Right forelimb (tissue), 1 donor: ENCODE measurements at regions not wholly inside any gene's neighbourhood (a gene's known extent, or its start where the extent isn't known, plus 50 kb on each side); places are given as distances from the start of the nearest gene placed in this dataset.
"Not testable (repeated sequence)": the region's sequence is repeated elsewhere in the genome, so short reads cannot be mapped to it uniquely, and the experiment has no call there.

ENCODE experiments used
- DNase-seq: peaks from one replicate; pipeline ENCODE4 v3.0.0-alpha.2; 2018

DNA sequence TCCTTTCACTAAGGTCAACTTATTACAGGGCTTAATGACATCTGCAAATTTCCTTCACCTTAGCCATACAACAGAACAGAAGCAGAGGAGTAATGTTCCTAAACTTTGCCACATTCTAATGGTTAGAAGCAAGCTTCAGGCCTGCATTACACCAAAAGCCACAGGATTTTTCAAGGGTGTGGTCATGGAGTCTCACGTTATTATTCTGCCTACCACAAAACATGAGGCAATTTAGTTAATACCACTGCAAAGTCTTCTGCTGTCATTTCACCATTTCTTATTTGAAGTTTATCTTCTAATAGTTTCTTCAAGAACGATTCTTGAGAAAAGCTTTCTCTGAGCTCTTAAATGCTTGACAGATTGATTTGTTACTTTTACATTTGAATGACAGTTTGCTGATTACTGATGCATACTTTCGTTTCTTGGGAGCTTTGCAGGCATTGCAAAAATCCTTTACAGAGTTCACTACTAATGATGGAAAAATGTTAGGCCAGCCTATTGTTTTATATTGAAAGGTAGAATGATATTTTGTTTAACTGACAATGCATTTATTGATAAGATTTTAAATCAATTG lies 1257.1 kb downstream of the NSUN3 start:
- DNase-seq = no peak

DNA sequence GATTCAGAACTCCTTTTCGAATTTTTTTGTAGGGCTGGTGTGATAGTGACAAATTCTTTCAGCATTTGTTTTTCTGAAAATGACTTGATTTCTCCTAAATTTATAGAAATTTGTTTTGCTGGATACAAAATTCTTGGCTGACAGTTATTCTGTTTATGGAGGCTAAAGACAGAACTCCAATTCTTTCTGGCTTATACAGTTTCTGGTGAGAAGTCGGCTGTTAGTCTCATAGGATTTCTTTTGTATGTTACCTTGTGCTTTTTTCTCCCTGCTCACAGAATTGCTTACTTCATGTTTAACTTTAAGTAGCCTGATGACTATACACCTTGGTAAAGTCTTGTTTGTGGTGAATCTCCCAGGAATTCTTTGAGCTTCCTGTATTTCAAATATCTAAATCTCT lies 1264.6 kb downstream of the NSUN3 start:
- DNase-seq = no peak

DNA sequence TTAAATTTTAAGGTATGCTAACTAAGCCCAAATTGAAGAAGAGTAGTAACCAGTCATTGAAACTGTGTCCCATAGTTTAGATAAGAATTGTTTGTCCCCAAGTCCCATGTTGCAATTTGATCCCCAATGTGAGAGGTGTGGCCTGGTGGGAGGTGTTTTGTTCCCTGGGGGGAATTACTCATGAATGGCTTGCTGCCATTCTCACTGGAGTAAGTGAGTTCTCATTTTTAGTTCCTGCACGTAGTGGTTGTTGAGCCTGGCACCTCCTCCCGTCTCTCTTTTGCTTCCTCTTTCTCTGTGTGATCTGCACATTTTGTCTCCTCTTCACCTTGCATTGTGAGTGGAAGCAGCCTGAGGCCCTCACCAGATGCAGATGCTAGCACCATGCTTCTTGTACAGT lies 1271.0 kb downstream of the NSUN3 start:
- DNase-seq = no peak

DNA sequence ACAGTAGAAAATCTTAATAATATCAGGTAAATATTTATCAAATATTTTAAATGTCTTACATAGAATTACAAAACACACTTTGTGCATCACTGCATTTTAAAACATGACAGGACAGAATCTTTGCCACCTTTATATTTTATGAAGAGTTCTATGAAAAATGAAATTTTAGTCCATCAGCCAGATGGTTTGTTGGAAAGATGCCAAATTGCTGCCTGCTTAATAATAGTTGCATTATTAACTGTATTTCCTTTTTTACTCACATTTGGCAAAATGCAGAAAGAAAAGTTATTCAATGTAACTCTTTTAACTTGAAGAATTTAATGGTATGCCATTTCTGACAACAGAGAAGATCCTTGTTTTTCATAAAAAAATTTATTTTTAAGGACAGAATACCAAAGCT lies 1271.6 kb downstream of the NSUN3 start:
- no peak for DNase-seq

DNA sequence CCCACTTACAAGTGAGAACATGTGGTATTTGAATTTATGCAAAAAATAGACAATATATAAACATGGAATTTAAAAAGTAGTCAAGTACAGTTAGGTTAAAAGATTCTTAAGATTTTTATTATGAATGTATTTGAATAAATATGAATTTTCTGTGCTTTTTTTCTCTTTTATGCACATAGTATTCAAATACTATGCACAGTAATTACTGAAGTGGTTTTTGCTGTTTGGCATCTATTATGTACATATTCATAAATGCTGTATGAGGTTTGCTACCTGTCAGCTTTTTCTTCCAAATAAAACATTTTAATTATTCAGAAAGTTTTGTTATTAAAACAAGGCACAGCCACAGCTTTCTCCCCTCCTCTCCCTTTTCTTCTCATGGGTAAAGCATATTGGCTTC lies 1272.7 kb downstream of the NSUN3 start:
- DNase-seq = no peak

DNA sequence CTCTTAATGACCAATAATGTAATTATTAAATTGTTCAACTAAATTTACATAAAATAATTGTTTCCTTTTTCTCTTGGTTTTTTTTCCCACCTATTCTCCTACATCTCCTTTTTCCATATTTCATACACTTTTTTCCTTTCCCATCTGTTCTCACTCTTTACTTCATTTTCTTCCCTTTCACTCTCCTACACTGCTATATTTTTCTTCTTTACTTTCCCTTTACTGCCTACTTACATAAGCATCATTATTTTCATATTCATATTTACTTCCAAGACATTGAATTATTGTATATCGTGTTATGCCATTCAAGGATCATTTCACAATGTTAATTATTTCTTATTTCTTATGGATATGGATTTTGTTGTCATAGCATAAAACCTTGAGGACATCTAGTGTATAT lies 1275.6 kb downstream of the NSUN3 start:
- no peak for DNase-seq

DNA sequence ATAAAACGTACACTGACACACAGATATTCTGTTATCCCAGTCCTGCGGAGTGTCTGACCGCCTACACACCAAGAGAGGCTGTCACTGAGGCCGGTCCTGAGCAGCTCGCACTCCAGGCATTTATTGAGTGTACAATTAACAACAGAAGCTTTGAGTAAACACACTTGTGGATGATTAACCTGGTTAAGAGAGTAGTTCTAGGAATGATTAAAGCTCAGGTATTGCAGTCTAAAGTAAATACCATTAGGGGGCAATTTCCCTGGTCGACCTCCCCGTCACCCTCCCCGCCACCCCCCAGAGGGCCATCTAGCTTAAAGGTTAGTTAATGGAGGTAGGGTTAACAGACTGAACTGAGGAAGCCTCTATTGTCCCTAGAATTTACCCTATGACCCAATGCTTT lies 1278.5 kb downstream of the NSUN3 start:
- DNase-seq = no peak

DNA sequence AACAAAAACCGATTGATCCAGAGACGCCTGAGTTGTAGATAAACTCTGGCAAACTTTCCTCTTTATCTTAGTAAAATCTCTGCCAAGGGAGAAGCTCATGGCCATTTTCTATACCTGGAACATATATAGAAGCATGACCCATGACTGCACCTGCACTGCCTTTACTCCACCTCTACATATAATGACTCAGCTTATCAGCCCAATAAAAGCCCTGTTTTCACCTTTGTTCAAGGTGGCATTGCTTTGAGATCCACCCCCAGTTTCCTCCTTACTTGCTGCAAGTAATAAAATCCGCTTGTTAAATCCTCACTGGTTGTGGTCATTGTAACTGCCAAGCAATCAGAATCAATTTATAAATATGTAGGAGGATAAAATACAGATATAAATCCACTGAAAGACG lies 1280.4 kb downstream of the NSUN3 start:
- no peak for DNase-seq

DNA sequence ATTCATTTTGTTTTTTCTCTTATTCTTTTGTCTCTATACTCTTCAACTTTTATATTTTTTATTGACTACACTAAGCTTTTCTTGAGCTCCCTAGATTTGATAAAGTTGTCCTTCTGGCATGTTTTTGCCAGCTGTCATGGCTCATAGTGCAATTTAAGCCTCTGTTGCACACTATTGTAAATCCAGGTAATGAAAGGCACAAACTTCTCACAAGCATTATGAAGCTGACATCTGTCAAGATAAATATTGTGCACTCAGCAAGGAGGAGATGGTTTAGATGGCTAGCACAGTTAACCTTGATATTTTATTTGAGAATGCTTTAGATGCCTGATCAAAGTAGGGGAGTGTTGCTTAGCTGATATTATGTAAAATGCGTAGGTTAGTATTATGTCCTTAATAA lies 1280.9 kb downstream of the NSUN3 start:
- DNase-seq = no peak

DNA sequence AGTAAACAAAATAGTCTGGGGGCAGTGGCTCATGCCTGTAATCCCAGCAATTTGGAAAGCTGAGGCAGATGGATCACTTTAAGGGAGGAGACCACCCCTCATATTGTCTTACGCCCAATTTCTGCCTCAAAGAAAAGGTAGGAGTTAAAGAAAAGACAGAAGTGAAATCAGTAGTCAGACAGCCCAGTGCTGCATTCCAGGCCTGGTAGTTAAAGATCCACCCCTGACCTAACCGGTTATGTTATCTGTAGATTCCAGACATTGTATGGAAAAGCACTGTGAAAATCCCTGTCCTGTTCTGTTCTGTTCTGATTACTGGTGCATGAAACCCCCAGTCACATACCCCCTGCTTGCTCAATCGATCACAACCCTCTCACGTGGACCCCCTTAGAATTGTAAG lies 1285.1 kb downstream of the NSUN3 start:
- DNase-seq = not testable (repeated sequence)

DNA sequence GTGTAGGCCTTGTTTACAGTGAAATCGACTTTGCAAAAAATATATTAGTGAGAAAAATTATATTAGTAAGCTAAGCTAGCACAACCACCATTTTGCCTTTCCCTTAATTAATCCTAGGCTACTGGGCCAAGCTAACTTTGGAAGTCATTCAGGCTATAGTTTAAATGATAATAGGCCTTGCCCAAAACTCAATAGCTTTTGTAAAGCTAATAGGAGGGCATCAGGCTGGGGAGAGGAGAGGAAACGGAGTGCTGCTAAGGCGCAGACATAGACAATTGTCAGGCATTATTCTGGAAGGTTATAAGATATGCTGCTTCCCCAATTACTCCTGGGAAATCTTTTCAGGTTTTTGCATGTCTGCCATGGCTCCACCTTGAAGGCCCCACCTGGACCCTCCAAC lies 1286.0 kb downstream of the NSUN3 start:
- DNase-seq = no peak

DNA sequence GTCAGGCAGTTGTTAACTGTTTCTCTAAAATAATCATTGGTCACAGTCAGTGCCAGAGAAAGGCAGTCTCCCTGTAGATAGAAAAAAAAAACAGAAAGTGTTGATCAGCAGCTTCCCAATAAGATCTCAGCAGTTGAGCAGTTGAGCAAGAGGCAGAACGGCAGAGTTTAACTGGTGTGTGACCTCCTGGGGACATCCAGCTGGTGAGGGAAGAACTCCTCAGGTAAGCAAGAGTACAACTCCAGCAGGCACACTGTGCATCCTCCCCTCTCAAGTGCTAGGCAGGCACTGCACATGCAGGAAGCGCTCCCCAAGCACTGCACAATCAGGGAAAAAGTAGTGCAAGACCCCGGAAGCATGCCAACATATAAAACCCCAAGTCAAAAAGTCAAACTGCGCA lies 1287.2 kb downstream of the NSUN3 start:
- DNase-seq = no peak

DNA sequence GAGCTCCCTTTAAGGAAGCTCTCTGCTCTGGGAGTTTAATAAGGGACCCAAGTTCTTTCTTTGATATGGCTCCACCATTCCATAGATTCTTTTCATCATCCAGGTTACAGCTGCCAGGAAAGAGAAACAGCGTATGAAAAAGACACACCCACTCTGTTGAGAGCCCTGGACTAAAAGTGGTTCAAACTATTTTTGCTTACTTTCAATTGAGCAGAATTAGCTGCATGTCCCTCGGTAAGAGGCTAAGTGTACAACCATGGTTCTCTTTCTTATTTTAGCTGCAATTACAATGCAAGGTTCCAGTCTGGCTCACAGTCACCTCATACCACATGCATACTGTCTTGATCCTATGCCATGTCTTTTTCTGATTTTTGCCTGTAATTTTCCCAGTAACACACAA lies 1288.3 kb downstream of the NSUN3 start:
- no peak for DNase-seq

DNA sequence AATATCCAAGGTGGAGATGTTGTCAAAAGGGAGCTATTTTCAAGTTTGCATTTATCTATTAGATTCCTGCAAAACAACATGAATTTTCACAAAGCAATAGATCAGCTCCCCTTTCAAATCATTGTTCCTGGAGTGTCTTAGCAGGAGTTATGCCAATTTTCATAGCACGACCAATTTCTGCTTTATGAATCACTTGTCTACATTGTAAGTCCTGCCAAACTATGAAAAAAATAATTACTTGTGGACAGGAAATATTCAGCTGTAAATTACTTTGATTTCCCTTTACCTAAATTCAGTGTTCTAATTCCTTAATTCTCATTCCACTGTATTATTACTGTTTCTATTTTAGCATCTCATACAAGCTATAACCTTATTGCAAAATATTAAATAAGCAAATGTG lies 1289.6 kb downstream of the NSUN3 start:
- no peak for DNase-seq

DNA sequence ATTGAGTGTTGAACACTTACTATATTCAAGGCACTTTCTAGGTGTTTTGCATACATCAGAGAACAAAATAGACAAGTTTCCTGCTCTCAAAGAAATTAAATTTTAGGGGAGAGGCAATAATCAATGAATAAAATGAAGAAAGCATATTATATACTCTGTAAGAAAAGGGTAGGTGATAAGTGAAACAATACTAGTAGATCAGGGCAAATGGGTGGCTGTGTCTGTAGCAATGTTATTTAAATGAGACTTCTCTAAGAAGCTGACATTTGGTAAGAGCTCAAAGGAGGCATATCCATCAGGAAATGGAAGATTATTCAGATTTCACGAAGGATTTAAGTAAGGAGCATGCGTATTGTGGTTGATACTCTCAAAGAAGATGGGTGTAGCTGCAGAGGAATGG lies 1291.6 kb downstream of the NSUN3 start:
- DNase-seq = no peak

DNA sequence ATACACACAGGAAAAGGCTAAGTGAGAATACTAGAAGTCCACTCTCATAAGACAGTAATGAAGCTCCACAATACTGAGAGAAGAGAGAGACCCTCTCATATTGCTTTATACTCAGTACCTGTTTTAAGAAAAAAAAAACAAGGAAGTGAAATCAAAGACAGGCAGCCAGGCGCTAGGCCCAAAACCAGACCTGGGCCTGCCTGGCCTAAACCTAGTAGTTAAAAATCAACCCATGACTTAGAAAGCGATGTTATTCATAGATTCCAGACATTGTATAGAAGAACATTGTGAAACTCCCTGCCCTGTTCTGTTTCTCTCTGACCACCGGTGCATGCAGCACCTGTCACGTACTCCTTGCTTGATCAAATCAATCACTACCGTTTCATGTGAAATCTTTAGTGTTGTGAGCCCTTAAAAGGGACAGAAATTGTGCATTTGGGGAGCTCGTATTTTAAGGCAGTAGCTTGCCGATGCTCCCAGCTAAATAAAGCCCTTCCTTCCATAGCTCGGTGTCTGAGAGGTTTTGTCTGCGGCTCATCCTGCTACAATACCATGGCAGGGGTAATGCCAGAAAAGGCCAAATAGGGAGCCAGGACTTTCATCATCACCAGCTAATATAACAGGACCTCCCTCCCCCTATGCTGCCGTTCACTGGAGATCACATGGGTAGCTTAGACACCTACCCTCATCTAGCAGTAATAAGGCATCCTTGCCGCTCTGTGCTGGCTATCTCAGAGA lies 1294.1 kb downstream of the NSUN3 start:
- no peak for DNase-seq

DNA sequence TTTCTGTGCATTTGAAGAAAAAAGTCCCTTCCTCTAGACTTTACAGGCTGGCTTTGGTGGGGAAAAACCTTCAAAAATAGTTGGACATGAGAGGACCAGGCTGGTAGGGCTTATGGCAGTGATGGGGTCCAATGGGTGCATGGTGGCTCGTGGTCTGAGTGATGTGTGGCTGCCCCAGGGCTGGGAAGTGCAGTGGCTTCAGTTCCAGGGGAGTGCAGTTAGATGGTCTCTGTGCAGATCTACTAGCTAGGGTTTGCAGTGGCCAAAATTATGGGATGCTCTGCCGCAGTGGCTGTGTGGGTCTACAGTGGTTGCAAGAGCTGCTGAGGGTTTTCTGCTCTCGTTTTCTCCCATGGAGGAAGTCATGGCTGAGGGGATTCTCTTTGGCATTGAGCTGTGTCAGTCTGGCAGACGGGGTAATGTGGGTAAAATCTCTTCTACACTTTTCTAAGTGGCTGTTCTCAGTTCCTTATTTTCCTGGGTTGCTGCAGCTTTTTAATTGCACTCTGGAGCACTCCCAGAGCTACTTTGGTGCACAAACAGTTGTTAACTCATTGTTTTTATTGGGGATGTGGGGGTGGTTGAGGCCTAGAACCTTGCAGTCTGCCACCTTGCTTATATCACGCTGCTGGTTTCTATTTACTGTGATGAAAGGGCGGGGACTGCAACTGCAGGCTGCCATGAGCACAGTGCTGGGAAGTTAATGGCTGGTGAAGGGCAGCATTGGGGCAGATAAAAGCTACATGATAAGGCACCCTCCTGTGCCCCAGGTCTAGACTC lies 1324.6 kb downstream of the NSUN3 start:
- DNase-seq = no peak

DNA sequence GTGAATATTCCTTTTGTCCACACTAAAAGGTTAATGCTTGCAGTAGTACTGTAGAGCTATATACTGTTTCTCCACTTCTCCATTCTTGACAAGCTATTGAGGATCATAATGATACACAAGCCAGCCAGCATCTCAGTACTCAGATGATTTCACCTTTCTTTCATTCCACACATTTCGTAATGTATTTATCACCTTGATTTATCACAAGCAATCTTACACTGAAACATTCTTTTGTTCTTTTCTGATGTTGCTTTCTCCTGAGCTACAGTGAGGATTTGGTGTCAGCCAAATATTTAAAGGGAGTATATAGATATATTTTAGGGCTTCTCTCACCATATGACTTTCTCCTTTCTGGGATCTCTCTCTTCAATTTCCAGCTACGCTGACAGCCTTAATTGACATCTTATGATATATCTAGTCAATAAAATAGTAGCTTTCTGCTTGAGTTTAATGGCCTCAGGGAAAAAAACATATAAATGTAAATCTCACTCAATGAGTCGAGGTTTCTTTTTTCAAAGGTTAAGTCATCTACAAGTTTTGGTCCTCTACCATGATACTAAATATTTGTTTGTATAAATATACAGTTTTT lies 1327.0 kb downstream of the NSUN3 start:
- DNase-seq = no peak

DNA sequence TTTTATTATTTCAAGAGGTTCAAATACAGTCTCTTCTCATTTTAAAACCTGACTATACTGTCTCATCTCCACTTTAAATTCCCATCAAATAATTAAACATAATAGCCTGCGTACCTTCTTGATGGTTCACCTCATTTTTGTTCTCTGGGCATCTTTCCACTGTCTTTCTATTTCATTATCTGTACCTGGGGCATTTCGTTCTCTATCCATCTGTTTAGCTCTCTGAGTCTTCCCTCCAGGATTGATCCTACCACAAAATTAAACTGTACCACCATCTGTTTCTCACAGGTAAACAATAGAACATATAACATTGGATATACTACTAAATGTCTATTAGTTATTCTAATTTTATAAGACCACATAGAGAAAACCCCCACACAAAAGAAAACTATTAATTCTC lies 1331.4 kb downstream of the NSUN3 start:
- no peak for DNase-seq

DNA sequence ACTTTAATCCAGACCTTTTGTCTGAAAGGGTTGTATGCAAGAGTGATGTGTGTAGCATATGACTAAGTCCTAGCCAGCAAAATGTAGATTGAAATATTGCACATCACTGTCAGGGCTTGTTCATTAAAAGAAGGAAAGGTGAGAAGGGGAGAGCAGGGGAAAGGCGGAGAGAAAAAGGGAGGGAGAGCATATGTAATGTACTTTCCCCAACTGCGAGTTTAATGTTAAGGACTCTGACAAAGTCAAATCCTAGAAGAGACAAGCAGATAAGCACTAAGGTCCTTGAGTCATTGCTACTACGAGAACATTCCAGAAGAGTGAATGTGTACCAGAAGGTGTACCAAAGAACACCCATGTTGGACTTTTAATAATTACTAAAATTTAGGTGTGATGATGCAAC lies 1336.7 kb downstream of the NSUN3 start:
- no peak for DNase-seq

DNA sequence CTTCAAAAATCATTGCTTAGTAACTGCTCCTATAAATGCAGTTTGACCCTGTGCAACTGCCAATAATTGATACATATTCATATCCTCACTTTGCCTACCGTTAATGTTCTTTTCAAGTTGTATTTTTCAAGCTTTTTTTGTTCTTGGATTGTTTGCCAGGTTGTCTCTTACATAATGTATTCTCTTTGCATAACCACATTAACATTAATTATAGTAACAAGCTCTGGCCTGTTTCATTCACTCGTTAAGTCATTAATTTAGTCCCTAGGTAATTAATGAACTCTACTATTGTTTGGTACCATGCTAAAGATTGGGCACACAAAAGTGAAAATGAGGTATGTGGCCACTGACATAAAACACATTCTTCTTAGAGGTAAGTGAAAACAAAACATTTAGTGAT lies 1338.8 kb downstream of the NSUN3 start:
- DNase-seq = no peak

DNA sequence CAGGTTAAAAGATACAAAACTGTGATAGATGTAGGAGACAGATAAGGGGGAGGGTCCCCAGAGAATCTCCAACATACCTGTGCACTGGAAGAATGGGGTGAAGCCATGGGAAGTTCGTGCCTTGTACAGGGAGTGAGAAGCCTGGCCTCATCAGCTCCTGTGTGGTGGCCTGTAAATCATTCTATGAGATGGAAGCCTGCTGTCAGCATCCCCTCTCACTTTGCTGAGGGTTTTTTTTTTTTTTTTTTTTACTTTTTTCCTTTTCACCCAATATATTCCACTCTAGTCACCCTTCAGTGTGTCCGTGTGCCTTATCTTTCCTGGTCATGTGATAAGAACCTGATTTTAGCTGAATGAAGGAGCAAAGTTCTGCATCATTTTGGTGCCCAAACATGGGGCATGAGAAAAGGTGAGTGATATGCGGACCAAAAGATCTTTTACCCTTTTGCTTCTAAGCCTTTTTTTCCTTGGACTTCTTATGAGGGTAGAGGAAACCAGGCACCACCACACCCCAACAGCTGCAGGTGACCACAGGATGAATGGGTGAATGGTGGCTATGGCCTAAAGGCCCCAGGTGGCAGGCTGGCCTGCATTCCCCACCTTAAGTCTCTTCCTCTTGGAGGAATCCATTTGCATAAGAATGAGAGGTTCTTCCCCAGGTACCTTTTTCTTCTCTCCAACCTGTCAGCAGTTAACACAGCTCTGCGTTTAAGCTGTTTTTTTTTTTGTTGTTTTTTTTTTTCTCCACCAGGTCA lies 1345.0 kb downstream of the NSUN3 start:
- DNase-seq = no peak

DNA sequence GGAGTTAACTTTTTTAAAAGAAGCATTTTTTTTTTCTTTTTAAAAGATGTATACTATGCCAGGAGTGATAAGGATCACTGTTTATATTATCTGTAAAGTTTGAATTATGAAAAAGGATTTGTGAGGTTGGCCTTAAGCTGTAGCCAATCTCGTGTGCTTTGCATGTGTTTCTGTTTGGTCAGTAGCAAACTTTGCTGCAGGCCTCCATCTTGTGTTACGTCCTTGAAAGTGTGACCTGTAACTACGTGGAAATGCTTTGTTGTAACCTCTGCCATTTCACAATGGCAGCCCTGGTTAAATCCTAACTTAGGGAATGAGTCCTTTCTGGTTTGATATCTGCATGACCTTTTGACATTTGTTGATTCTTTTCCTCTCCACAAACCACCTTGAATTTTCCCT lies 1345.6 kb downstream of the NSUN3 start:
- DNase-seq = no peak
